HG03520 (cell line): ENCODE measurements at regions not wholly inside any gene's neighbourhood (a gene's known extent, or its start where the extent isn't known, plus 50 kb on each side); places are given as distances from the start of the nearest gene placed in this dataset.

Experiments
- ATAC-seq: cut with Tn5 transposase; IDR thresholded peaks from one replicate; pipeline ENCODE4 v1.9.1; 2021; ENCODE audit warnings: mild to moderate bottlenecking, moderate library complexity; ENCODE audit not compliant: unreplicated experiment

- ATAC-seq = no peak
These were observed 86.1 kb upstream of the BZW1 start for GRCh38 chr2:200725596-200725995.

GRCh38 chr2:200728630-200729029 is 83.1 kb upstream of the BZW1 start:
- no peak for ATAC-seq

- no peak for ATAC-seq
These were observed 81.4 kb upstream of the BZW1 start for GRCh38 chr2:200730302-200730701.

GRCh38 chr2:200730960-200731359 is 80.8 kb upstream of the BZW1 start:
- no peak for ATAC-seq

GRCh38 chr2:200732866-200733265 is 78.8 kb upstream of the BZW1 start:
- no peak for ATAC-seq

GRCh38 chr2:200733713-200734198 is 78.0 kb upstream of the BZW1 start:
- no peak for ATAC-seq

GRCh38 chr2:200735061-200735460 is 76.6 kb upstream of the BZW1 start:
- no peak for ATAC-seq

GRCh38 chr2:200736646-200737274 is 75.0 kb upstream of the BZW1 start:
- no peak for ATAC-seq

- ATAC-seq = no peak
These were observed 74.1 kb upstream of the BZW1 start for GRCh38 chr2:200737585-200737984.

GRCh38 chr2:200738590-200738989 is 73.1 kb upstream of the BZW1 start:
- no peak for ATAC-seq

- ATAC-seq = no peak
These were observed 70.8 kb upstream of the BZW1 start for GRCh38 chr2:200740907-200741306.

GRCh38 chr2:200741468-200742202 is 70.1 kb upstream of the BZW1 start:
- ATAC-seq = no peak

GRCh38 chr2:200742426-200742825 is 69.3 kb upstream of the BZW1 start:
- no peak for ATAC-seq

GRCh38 chr2:200743042-200743676 is 68.6 kb upstream of the BZW1 start:
- ATAC-seq = no peak

GRCh38 chr2:200744201-200744602 is 67.5 kb upstream of the BZW1 start:
- ATAC-seq = no peak

GRCh38 chr2:200746301-200746700 is 65.4 kb upstream of the BZW1 start:
- ATAC-seq = no peak

GRCh38 chr2:200747668-200748618 is 63.8 kb upstream of the BZW1 start:
- ATAC-seq = no peak

GRCh38 chr2:200748779-200749178 is 62.9 kb upstream of the BZW1 start:
- no peak for ATAC-seq

GRCh38 chr2:200749631-200750322 is 61.9 kb upstream of the BZW1 start:
- ATAC-seq = no peak

- no peak for ATAC-seq
These were observed 61.3 kb upstream of the BZW1 start for GRCh38 chr2:200750323-200750910.
